Stimulated activated CD4-positive, alpha-beta T cell treated with anti-CD3 and anti-CD28 coated beads, Interleukin-1b, Interleukin-23, amount 100 ng/mL, for 1 hour (primary cell): ENCODE measurements at regions not wholly inside any gene's neighbourhood (a gene's known extent, or its start where the extent isn't known, plus 50 kb on each side); places are given as distances from the start of the nearest gene placed in this dataset.

Experiments used
- DNase-seq, 2 donors: peaks; one replicate each; pipeline ENCODE4 v3.0.0-alpha.2; 2020; ENCODE audit warnings: low read depth in 2 of 2

DNA sequence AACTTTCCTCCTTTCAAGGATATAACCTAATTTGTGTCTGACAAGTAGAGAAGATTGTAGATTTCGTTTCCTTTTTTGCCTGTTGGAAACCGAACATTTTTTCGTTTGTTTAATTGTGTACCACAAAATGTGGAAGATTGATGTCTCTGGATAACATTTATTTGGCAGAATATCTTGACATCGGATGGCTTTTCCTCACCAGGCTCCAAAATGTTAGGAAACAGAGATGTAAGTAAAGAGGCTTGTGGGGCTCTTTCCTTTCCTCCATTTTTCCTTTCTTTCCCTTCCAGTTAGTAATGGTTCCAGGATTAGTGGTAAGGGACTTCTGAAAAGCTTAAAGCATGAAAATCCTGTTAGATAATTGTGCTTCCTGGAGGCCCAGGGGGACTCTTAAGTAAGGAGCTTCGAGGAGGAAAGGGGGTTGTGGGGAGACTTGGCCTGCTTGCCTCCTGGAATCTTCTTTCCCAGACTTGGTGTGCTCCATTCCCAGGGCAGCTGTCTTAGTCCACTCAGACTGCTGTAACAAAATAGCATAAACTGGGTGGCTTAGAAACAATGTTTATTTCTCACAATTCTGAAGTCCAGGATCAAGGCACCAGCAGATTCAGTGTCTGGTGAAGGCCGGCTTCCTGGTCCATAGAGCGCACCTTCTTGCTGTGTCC lies 243.1 kb upstream of the PWP1 start:
- no peak for DNase-seq

DNA sequence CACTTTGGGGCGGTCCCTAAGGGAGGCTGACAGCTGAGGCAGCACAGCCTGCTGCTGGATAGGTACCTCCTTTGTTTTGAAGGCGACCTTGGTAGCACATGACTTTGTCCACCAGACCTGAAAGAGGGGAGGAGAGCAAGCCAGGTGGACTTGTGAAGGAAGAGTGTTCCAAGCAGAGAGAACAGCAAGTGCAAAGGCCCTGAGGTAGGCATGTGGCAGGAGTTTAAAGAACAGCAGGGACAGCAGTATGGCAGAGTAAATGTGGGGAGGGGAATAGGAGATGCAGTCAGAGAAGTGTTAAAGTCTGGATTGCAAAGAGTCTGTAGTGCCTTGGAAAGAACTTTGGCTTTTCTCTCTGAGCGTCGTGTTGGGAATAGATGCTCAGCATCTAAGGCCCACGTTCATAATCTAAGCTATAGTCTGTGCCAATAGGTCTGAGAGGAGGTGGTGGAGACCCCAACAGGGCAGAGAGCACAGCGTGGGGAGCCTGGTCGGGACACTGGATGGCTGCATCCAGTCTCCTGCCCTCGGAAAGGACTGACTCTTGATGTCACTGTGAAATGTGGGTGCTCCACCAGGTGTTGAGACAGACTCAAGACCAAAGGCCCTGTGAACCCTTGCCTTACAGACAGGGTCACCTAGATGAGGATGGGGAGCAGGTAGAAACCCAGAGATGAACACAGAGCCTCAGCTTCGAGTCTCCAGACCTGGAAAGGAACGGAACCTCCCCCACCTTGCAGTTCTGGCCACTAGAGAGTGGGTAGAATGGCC lies 242.1 kb upstream of the PWP1 start:
- no peak for DNase-seq

GRCh38 chr12:107444771-107445170 lies 240.8 kb upstream of the PWP1 start:
- DNase-seq = no peak

DNA sequence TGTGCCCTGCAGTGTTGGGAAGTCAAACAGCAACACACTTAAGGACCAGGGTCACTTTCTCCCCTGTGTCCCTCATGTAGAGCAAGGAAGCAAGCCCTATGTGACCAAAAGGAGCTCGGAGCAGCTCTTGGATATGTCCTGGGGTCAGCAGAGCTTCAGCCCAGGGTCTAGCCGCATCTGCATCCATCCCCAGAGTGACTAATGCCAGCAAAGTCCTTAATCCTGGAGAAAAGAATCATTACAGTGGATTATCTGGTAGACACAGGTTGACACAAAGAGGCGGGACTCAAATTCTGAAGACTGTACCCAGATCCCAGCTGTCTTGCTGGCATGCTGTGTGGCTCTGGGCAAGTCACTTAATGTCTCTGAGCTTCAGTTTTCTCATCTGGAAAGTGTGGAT lies 239.1 kb upstream of the PWP1 start:
- no peak for DNase-seq

DNA sequence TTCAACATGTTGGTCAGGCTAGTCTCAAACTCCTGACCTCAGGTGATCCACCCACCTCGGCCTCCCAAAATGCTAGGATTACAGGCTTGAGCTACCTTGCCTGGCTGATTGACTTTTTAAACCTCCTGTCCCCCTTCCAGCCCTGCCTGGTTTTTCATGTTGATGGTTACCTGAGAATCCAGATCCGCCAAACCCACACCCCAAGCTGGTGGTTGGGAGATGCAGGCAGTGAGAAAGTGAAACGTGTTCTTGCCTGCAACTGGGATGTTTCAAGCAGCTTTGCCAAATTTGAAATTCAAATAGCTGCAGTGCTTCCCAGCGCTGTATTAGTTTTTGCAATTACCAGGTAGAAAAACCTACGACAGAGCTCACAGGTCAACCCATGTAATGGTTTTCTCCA lies 238.3 kb upstream of the PWP1 start:
- no peak for DNase-seq

GRCh38 chr12:107448198-107448597 lies 237.4 kb upstream of the PWP1 start:
- no peak for DNase-seq

DNA sequence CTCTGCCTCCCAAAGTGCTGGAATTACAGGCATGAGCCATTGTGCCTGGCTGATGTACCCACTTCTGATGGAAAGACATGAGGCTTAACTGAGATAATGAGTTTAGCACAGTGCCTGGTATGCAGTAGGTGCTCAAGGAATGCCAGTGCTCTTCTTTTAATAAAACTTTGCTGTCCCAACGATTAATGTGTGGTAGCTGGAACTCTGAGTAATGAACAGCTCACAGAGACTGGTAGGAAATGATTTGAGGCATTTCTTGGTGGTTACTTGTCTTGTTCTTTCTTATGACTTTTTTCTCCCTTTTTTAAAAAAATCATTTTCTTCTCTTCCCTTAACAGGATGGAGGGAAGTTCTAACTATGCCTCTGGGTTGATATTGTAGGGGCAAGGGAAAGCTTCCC lies 235.7 kb upstream of the PWP1 start:
- DNase-seq = no peak

DNA sequence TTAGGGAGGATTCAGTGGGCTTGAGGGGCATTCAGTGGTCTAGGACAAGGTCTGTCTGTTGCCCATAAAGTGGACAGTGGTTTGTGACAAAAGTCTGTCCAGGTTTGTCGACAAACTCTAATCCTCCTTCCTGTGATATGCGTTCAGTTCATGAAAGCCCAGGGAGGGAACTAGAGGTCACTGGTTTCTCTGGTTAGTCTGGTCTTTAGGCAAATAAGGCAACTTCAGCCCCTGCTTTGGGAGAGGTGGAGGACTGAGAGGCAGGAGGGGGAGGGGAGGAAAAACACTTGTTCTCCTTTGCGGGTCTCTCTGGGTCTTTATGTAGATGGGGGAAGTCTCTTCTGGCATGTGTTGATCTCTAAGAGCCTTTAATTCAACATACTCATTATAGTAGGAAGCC lies 235.1 kb upstream of the PWP1 start:
- DNase-seq = no peak

DNA sequence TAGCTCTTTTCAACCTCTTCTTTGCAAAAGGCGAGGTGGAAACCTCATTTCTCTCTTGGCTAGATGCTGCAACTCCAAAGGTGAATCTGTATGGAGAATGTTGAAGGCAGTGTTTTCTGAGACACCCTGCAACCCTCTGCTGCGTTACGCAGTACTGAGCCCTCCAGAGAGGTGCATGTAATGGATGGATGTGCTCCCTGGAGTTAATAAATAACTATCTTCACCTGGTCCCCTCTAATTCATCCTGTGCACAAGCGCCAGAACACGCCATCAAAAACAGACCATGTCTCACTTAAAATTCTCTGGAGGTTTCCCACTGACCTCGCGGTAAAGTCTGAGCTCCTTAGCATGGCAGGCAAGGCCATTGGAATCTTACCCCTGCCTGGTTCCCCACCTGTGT lies 234.4 kb upstream of the PWP1 start:
- DNase-seq = no peak

DNA sequence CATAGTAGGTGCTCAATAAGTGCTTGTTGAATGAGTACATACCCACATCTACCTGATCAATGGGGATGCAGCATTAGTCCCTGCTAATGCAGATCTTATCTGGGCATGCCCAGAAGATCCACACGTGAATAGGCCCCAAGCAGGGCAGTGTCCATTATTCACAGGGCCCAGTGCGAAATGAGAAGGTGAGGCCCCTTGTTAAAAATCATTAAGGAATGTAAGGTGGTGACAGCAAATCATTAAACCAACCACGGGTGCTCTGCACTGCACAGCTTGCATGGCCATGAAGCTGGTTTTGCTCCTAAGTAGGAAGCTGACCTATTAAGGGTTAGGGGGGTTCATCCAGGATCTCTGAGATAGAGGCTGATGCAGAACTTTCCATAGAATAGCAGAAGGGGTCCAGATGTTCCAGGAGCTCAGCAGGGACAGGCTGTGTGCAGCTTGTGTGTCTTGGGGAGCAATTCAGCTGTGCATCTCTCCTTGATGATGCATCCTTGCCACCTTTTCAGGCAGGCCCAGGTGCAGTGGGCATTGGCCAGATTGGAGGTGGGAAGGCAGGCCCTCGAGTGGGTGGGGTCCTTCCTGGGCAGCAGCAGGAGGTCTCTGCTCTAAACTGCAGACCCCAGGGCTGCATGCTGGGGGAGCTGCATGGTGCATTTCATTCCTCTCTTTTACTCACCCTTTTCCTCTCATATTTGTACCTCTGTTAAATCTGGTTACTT lies 231.3 kb upstream of the PWP1 start:
- no peak for DNase-seq

- DNase-seq = no peak
Observed at GRCh38 chr12:107457362-107457935, 228.2 kb upstream of the PWP1 start.

DNA sequence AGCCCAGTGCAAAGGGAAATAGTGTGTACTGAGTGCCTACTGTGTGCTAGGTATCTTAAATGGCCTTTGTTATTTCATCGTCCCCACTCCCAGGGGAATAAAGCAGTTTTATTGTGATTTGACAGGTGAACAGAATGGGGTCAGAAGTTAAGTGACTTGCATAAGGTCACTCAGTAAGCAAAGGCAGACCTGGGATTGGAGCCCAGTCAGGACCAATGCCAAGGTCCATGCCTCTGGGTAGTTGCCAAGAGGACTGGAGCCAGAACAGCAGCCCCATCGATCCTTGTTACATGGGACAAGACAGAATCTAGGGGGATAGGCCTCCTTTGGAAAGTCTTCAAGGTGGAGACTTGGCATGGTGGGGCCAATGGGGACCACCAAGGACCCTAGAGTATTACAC lies 227.4 kb upstream of the PWP1 start:
- DNase-seq = no peak

DNA sequence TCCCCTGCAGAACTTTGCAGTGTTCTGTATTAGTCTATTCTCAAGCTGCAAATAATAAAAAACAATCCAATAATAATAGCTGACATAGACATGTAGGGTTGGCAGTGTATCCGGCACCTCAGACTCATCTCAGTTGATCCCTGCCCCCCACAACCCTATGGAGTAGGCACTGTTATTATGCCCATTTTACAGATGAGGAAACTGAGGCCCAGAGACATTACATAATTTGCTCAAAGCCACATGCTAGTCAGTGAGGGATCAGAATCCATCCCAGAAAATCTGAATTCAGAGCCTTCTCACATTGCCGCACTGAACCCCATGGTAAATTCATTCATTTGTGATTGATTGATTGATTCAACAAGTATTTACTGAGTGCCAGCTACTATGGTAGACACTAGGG lies 226.6 kb upstream of the PWP1 start:
- DNase-seq = no peak

DNA sequence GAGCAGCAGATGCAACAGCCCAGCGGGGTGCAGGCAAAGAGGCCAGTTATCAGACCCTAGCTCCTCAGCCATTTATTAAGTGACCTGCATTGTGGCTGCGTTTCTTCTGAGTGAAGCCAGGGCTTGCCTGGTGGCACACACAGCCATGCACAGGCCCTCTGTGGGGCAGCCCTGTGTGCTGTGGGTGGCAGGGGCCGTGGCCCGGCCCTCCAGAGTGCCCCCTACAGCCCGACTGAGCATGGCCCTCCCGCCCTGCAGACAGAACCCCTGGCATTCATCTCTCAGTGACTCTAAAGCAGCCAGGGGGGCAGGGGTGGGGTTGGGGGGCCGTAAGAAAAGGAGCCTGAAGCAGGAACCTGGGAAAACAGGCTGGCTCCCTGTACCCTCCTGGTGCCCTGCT lies 226.0 kb upstream of the PWP1 start:
- no peak for DNase-seq

GRCh38 chr12:107461222-107461975 lies 224.2 kb upstream of the PWP1 start:
- no peak for DNase-seq

DNA sequence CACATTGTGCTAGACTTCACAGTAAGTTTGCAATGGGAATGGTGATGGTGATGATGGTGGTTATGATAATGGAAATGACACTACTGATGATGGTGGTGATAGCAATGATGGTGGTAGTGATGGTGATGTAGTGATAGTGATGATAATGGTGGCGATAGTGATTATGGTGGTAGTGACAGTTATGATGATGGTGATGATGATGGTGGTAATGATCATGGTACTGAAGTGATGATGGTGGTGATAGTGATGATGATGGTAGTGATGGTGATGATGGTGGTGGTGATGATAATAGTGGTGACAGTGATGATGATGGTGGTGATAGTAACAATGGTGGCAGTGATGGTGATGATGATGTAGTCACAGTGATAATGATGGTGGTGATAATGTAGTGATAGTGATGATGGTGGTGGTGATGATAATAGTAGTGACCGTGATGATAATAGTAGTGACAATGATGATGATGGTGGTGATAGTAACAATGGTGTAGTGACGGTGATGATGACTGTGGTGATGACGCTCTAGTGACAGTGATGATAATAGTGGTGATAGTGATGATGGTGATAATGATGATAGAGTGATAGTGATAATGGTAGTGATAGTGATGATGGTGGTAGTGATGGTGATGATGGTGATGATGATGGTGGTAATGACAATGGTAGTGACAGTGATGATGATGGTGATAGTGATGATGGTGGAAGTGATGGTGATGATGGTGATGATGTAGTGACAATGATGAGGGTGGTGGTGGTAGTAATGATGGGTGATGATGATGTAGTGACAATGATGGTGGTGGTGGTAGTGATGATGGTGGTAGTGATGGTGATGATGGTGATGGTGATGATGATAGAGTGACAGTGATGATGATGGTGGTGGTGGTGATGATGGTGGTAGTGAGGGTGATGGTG lies 222.9 kb upstream of the PWP1 start:
- no peak for DNase-seq

DNA sequence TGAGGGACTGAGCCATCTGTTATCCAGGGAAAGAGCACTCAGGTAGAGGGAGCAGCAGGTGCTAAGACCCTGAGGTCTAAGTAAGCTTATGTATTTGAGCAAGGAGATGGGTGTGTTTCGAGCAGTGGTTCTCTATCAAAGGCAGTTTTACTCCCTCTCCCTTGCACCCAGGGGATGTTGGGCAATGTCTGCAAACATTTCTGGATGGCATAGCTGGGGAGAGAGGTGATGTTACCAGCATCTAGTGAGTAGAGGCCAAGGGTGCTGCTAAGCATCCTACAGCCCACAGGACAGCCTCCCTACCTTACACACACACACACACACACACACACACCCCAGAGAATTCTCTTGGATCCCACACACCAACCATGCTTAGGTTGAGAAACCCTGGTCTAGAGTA lies 221.0 kb upstream of the PWP1 start:
- no peak for DNase-seq

- DNase-seq = no peak
Observed at GRCh38 chr12:107465625-107466024, 220.0 kb upstream of the PWP1 start.

GRCh38 chr12:107467716-107468115 lies 217.9 kb upstream of the PWP1 start:
- no peak for DNase-seq

DNA sequence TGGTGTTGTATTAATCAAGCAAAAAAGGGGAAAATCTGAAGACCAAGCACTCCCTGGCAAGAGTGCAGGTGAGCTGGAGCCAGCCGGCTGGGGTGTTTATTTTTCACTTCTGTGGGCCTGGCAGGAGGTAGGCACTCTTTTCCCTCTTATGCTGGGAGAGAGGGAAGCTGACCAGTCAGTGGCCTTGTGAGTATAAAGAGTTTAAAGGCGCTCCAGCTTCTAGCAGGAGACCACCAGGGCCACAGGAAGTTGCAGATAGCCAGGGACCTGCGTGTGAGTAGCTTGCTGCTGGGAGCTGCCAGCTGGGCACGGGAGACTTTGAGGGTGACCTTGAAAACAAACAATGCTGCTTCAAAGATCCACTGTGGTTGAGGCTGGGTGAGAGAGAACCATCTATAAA lies 217.4 kb upstream of the PWP1 start:
- DNase-seq = no peak

DNA sequence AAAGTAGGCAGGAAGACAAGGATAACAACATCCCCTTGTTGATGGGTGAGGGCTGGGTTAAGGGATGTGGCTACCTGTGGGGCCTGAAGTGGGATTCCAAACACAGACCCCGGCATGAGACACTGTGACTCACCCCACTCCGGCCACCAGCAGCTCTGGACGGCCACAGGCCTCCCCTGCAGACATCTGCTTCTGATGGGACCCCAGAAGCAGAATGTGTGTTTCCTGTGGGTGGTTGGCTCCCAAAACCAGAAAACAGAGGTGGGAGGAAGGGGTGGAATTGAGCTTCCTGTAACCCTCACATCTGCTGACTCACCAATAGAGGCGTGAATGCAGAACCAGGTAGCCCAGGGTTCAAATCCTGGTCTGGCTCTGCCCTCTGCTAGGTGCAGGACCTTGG lies 216.6 kb upstream of the PWP1 start:
- DNase-seq = no peak
